OCI-LY1 (cell line): ENCODE measurements at regions not wholly inside any gene's neighbourhood (a gene's known extent, or its start where the extent isn't known, plus 50 kb on each side); places are given as distances from the start of the nearest gene placed in this dataset.

ENCODE experiments used
- EZH2 ChIP-seq: fragments of 200-600 bp; sonication (generic), shearing (Covaris generic); IDR thresholded peaks from 2 replicates; pipeline ENCODE4 v1.8.0; 2017; ENCODE audit warnings: borderline replicate concordance, mixed run types, mild to moderate bottlenecking, antibody characterized with exemption, low read length, moderate library complexity, mixed read lengths
- TF ChIP-seq, protein P1 (sequence below): fragments of 200-600 bp; sonication (generic), shearing (Covaris generic); IDR thresholded peaks from 2 replicates; pipeline ENCODE4 v1.5.1; 2017; ENCODE audit warnings: mild to moderate bottlenecking, antibody characterized with exemption, low read length, moderate library complexity, mixed read lengths

GRCh38 chr2:39948016-39948719 lies 169.1 kb upstream of the THUMPD2 start:
- TF ChIP-seq, protein P1, sequence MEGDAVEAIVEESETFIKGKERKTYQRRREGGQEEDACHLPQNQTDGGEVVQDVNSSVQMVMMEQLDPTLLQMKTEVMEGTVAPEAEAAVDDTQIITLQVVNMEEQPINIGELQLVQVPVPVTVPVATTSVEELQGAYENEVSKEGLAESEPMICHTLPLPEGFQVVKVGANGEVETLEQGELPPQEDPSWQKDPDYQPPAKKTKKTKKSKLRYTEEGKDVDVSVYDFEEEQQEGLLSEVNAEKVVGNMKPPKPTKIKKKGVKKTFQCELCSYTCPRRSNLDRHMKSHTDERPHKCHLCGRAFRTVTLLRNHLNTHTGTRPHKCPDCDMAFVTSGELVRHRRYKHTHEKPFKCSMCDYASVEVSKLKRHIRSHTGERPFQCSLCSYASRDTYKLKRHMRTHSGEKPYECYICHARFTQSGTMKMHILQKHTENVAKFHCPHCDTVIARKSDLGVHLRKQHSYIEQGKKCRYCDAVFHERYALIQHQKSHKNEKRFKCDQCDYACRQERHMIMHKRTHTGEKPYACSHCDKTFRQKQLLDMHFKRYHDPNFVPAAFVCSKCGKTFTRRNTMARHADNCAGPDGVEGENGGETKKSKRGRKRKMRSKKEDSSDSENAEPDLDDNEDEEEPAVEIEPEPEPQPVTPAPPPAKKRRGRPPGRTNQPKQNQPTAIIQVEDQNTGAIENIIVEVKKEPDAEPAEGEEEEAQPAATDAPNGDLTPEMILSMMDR = no peak
- no peak for TF ChIP-seq EZH2
